ENCODE measurements at regions not wholly inside any gene's neighbourhood (a gene's known extent, or its start where the extent isn't known, plus 50 kb on each side); places are given as distances from the start of the nearest gene placed in this dataset.

GRCh38 chr20:55626716-55627115 is 378.6 kb downstream of the CBLN4 start:
- TF ChIP-seq CTCF (conservative IDR thresholded peaks at IDR 0.05; ENCODE audit: low read length) (no peak), EZH2phosphoT487 (IDR thresholded peaks at IDR 0.05; ENCODE audit: borderline replicate concordance) (no peak)
